Head of caudate nucleus (tissue), 42 donors: ENCODE measurements at regions not wholly inside any gene's neighbourhood (a gene's known extent, or its start where the extent isn't known, plus 50 kb on each side); places are given as distances from the start of the nearest gene placed in this dataset.

ENCODE experiments used
- DNase-seq, 42 donors: peaks; one replicate each; pipeline versions ENCODE4 v3.0.0 to v3.0.0-alpha.2; 2020 to 2021; ENCODE audit warnings: mixed read lengths in 7 of 42
- intact Hi-C: fragments of 100-400 bp; cut with DNase I; formaldehyde crosslinking; loops from one replicate; pipeline ENCODE4 v1.15.0; 2022

- intact Hi-C loops: loop anchor here (10.0 kb wide), 1 partner anchor 75 kb away; no protein-coding TSS in a partner anchor
- DNase-seq: peak in 1 of 42 donors; percentile 12
Observed at GRCh38 chr2:20520128-20520527, 73.3 kb downstream of the RHOB start.

GRCh38 chr2:20521193-20521592, 74.3 kb downstream of the RHOB start:
- no peak for DNase-seq
- intact Hi-C loops: loop anchor here (10.0 kb wide), 1 partner anchor 74 kb away; no protein-coding TSS in a partner anchor

GRCh38 chr2:20521682-20522189, 74.9 kb downstream of the RHOB start:
- peak in 1 of 42 donors; percentile 15 for DNase-seq
- intact Hi-C loops: loop anchor here (10.0 kb wide), 1 partner anchor 73 kb away; no protein-coding TSS in a partner anchor

GRCh38 chr2:20523073-20523798, 76.4 kb downstream of the RHOB start:
- no peak for DNase-seq
- intact Hi-C loops: loop anchor here (10.0 kb wide), 1 partner anchor 72 kb away; no protein-coding TSS in a partner anchor

- intact Hi-C loops: loop anchor here (10.0 kb wide), 1 partner anchor 71 kb away; no protein-coding TSS in a partner anchor
- DNase-seq: no peak
Observed at GRCh38 chr2:20523799-20524187, 76.9 kb downstream of the RHOB start.

- DNase-seq: peak in 38 of 42 donors; percentile 36 to 86 (median 64)
- intact Hi-C loops: loop anchor here (10.0 kb wide), 1 partner anchor 70 kb away; no protein-coding TSS in a partner anchor
Observed at GRCh38 chr2:20524412-20525040, 77.7 kb downstream of the RHOB start.

GRCh38 chr2:20525041-20526035, 78.5 kb downstream of the RHOB start:
- intact Hi-C loops: loop anchor here (10.0 kb wide), 1 partner anchor 69 kb away; no protein-coding TSS in a partner anchor
- DNase-seq: peak in 4 of 42 donors; percentile 20 to 29 (median 24)

- DNase-seq: no peak
- intact Hi-C loops: loop anchor here (10.0 kb wide), 1 partner anchor 69 kb away; no protein-coding TSS in a partner anchor
Observed at GRCh38 chr2:20526160-20526559, 79.3 kb downstream of the RHOB start.

- DNase-seq: peak in 8 of 42 donors; percentile 33 to 65 (median 50)
Observed at GRCh38 chr2:20526708-20527107, 79.8 kb downstream of the RHOB start.

GRCh38 chr2:20528713-20529112, 81.8 kb downstream of the RHOB start:
- intact Hi-C loops: loop anchor here (10.0 kb wide), 1 partner anchor 66 kb away; no protein-coding TSS in a partner anchor
- no peak for DNase-seq

More at GRCh38 chr2:20526708-20527107, 79.8 kb downstream of the RHOB start:
- intact Hi-C loops: loop anchor here (10.0 kb wide), 1 partner anchor 68 kb away; no protein-coding TSS in a partner anchor

GRCh38 chr2:20530520-20530919, 83.6 kb downstream of the RHOB start:
- no peak for DNase-seq

GRCh38 chr2:20531633-20532262, 84.9 kb downstream of the RHOB start:
- DNase-seq: no peak
- intact Hi-C loops: no loop called here

More at GRCh38 chr2:20530520-20530919, 83.6 kb downstream of the RHOB start:
- intact Hi-C loops: no loop called here

- intact Hi-C loops: no loop called here
- DNase-seq: no peak
Observed at GRCh38 chr2:20532634-20533437, 86.0 kb downstream of the RHOB start.

- DNase-seq: no peak
- intact Hi-C loops: no loop called here
Observed at GRCh38 chr2:20533993-20534622, 87.2 kb downstream of the RHOB start.

GRCh38 chr2:20534913-20535801, 88.3 kb downstream of the RHOB start:
- DNase-seq: no peak
- intact Hi-C loops: no loop called here
